ENCODE measurements at regions not wholly inside any gene's neighbourhood (a gene's known extent, or its start where the extent isn't known, plus 50 kb on each side); places are given as distances from the start of the nearest gene placed in this dataset.
"Not testable (repeated sequence)": the region's sequence is repeated elsewhere in the genome, so short reads cannot be mapped to it uniquely, and the experiment has no call there.

DNA sequence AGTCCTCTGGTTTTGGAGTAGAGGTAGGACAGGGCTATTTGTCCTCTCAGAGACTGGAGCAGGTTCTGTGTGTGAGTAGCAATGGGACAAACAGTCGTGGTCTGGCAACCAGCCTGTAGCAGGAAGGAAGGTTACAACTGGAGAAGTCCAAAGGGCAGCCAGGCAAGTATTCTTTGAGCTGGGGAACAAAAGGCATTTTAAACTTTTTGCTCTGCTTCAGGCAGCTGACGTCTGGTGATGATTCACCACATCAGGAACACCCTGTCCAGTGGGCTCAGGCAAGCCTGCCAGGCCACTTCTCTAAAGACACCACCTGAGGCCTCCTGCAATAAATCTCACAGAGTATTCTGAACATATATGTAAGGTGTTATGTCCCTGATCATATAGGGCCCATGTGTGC is 81.0 kb downstream of the PPIAL4C start:
- H3K27ac ChIP-seq (ENCODE audit: low read length); H3K27me3 ChIP-seq (ENCODE audit: control insufficient read depth, insufficient read depth, low read length); H3K9me3 ChIP-seq (ENCODE audit: control insufficient read depth, low read depth, low read length); H3K4me3 ChIP-seq (ENCODE audit: low read length); H3K4me1 ChIP-seq (ENCODE audit: control insufficient read depth, insufficient read depth, low read length); H3K36me3 ChIP-seq (ENCODE audit: control insufficient read depth, insufficient read depth, low read length): not testable (repeated sequence)
- no CpG with 5 or more reads among the region's 2 CpGs for WGBS (ENCODE audit: insufficient coverage, low lambda C conversion rate)
- peak; percentile 38 to 59 for DNase-seq

DNA sequence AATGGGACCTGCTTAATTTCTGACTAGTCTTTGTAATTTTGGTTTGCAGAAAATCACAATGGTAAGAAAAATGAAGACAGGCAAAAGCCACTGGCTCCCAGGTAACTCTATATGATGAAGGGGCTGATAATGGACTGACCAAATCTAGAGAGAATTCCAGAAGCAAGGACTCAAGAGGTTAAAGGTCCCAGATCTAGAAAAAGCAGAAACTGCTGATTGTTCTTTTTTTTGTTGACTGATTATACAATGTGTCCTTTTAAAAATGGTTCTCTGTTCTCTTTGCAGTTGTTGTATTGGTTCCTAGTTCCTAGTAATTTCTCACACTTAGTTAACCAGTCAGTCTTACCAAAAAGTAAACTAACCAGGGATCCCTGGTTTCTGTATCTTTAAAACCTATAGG is 81.4 kb downstream of the PPIAL4C start:
- not testable (repeated sequence) for H3K4me3 ChIP-seq (ENCODE audit: low read length); H3K4me1 ChIP-seq (ENCODE audit: control insufficient read depth, insufficient read depth, low read length); H3K27ac ChIP-seq (ENCODE audit: low read length); H3K27me3 ChIP-seq (ENCODE audit: control insufficient read depth, insufficient read depth, low read length); DNase-seq; H3K9me3 ChIP-seq (ENCODE audit: control insufficient read depth, low read depth, low read length); H3K36me3 ChIP-seq (ENCODE audit: control insufficient read depth, insufficient read depth, low read length)

DNA sequence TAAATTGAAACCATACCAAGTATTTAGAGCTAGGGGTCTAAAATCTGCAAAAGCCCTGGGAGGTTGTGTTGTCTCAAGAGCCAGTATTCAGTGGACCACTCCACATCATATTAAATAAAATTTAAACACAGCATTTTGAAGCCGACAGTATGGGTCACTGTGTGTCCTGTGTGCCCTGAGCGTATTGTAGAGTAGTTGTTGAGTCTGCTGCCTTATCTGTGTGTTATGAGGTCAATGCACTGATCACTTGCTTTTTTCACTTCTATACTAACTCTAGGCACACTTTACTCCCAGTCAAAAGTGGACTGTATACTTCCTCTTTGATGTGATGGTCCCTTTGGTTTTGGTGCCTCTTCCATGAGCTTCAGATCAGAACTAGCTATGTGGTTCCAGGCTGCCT is 81.9 kb downstream of the PPIAL4C start:
- no CpG with 5 or more reads among the region's 2 CpGs for WGBS (ENCODE audit: insufficient coverage, low lambda C conversion rate)
- not testable (repeated sequence) for H3K36me3 ChIP-seq (ENCODE audit: control insufficient read depth, insufficient read depth, low read length); H3K27ac ChIP-seq (ENCODE audit: low read length); H3K4me3 ChIP-seq (ENCODE audit: low read length); DNase-seq; H3K27me3 ChIP-seq (ENCODE audit: control insufficient read depth, insufficient read depth, low read length); H3K9me3 ChIP-seq (ENCODE audit: control insufficient read depth, low read depth, low read length); H3K4me1 ChIP-seq (ENCODE audit: control insufficient read depth, insufficient read depth, low read length)

DNA sequence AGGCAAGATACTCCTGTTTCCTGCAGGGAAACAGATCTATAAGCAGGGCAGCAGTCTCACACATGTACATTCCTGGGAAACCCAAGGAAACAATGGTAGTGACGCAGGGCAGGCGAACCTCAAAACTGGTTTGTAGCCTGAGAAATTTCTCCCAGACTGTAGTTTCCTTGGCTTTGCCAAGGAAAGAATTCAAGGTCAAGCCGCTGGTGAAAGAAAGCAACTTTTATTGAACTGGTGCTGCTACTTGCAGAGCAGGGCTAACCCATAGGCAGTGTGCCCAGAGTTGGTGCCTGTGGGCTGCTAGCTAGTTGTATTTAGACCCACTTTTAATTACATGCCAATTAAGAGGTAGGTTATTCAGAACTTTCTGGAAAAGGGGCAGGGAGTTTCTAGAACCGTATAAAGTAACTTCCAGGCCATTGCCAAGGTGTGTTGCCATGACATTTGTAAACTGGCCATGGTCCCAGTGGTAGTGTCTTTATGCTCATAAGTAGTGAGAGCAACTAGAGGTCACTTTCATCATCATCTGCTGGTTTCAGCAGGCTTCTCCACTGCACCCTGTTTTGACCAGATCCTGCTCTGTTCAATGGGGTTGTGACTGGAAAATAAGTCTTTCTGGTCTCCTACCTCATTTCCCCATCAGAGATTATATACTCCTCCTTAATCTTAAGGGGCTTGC is 89.7 kb downstream of the PPIAL4C start:
- not testable (repeated sequence) for H3K36me3 ChIP-seq (ENCODE audit: control insufficient read depth, insufficient read depth, low read length); DNase-seq; H3K4me1 ChIP-seq (ENCODE audit: control insufficient read depth, insufficient read depth, low read length); H3K9me3 ChIP-seq (ENCODE audit: control insufficient read depth, low read depth, low read length); H3K4me3 ChIP-seq (ENCODE audit: low read length); H3K27ac ChIP-seq (ENCODE audit: low read length); H3K27me3 ChIP-seq (ENCODE audit: control insufficient read depth, insufficient read depth, low read length)
- WGBS (ENCODE audit: insufficient coverage, low lambda C conversion rate) = no CpG with 5 or more reads among the region's 4 CpGs

DNA sequence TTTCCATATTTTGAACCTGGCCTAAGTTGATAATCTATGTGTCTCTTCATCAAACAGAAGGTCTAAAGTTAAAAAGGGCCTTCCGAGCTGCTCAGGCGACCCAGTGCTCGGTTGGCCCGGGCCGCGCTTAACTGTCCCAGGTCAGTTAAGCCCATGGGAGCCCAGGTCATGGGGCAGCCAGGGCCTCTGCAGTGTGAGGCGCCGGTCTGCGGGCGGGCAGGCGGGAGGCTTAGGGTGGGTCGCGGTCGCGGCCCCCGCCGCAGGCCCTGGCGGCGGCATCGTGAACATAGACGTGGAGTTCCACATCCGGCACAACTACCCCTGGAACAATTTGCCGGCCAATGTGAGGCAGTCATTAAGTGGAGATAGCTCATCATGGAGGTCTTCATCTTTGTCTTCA is 91.3 kb downstream of the PPIAL4C start:
- no CpG with 5 or more reads among the region's 23 CpGs for WGBS (ENCODE audit: insufficient coverage, low lambda C conversion rate)
- not testable (repeated sequence) for H3K9me3 ChIP-seq (ENCODE audit: control insufficient read depth, low read depth, low read length); H3K27me3 ChIP-seq (ENCODE audit: control insufficient read depth, insufficient read depth, low read length); H3K27ac ChIP-seq (ENCODE audit: low read length); H3K36me3 ChIP-seq (ENCODE audit: control insufficient read depth, insufficient read depth, low read length); H3K4me3 ChIP-seq (ENCODE audit: low read length); H3K4me1 ChIP-seq (ENCODE audit: control insufficient read depth, insufficient read depth, low read length); DNase-seq

DNA sequence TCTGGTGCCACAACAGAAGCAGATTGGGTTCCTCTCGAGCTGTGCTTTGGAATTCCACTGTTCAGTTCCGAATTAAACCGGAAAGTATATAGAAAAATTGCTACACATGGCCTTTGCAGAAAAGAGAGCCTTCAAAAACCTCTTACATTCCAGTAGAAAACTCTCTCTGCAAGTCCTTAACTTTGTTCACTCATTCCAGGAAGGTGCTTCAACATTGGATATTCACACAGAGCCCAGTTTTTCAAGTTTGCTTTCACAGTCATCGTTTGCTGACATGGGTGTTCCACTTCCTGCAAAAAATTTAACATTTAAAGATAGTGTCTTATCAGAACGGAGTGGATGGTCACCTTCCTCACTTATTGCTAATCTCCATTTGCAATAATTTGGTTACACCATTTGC is 93.7 kb downstream of the PPIAL4C start:
- not testable (repeated sequence) for H3K9me3 ChIP-seq (ENCODE audit: control insufficient read depth, low read depth, low read length); H3K27me3 ChIP-seq (ENCODE audit: control insufficient read depth, insufficient read depth, low read length); H3K4me3 ChIP-seq (ENCODE audit: low read length); H3K36me3 ChIP-seq (ENCODE audit: control insufficient read depth, insufficient read depth, low read length); H3K27ac ChIP-seq (ENCODE audit: low read length); DNase-seq; H3K4me1 ChIP-seq (ENCODE audit: control insufficient read depth, insufficient read depth, low read length)
- no CpG with 5 or more reads among the region's 5 CpGs for WGBS (ENCODE audit: insufficient coverage, low lambda C conversion rate)

DNA sequence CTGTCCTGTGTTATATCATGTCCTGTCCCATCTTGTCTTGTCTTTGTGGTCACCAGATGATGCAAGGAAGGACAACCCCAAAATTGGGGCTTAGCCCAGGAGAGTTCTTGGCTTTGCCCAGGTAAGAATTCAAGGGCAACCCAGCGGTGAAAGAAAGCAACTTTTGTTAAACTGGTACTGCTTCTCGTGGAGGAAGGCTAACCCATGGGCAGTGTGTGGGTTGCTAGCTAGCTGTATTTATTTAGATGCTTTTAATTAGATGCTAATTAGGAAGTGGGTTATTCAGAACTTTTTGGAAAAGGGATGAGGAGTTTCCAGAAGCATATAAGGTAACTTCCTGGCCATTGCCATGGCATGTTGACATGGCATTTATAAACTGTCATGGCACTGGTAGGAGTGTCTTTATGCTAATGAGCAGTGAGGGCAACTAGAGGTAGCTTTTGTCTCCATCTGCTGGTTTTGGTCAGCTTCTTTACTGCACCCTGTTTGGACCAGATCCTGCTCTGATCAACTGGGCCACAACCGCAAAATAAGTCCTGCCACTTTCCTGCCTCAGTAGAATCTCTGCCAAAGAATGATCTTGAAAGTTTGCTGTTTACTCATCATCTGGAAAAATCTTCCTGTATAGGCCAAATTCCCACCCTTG is 95.8 kb upstream of the FCGR1A start:
- not testable (repeated sequence) for H3K27me3 ChIP-seq (ENCODE audit: control insufficient read depth, insufficient read depth, low read length)

DNA sequence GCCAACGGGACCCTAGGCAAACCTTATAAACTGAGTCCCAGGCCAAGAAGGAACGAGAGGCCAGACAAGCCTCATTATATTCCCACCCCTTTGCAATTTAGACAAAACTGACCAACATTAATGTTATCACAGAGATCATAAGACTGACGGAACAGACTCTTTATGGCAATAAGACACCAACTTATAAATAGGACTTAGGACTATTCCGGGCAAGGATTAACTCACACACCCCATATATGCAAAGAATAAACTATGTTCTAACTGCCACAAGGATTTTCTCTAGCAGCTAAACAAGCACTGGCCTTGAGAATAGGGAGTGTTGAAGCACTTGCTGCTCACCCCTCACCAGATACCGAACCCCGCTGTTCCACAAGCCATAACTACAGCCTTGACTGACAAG is 91.1 kb upstream of the FCGR1A start:
- DNase-seq = peak in 1 of 2 donors; percentile 11
- H3K4me3 ChIP-seq (ENCODE audit: low read length); H3K9me3 ChIP-seq (ENCODE audit: control insufficient read depth, low read depth, low read length); H3K27me3 ChIP-seq (ENCODE audit: control insufficient read depth, insufficient read depth, low read length); H3K36me3 ChIP-seq (ENCODE audit: control insufficient read depth, insufficient read depth, low read length); H3K27ac ChIP-seq (ENCODE audit: low read length); H3K4me1 ChIP-seq (ENCODE audit: control insufficient read depth, insufficient read depth, low read length): not testable (repeated sequence)
- no CpG with 5 or more reads among the region's 6 CpGs for WGBS (ENCODE audit: insufficient coverage, low lambda C conversion rate)

More for the DNA sequence above, 95.8 kb upstream of the FCGR1A start:
- DNase-seq; H3K36me3 ChIP-seq (ENCODE audit: control insufficient read depth, insufficient read depth, low read length); H3K9me3 ChIP-seq (ENCODE audit: control insufficient read depth, low read depth, low read length); H3K4me3 ChIP-seq (ENCODE audit: low read length); H3K4me1 ChIP-seq (ENCODE audit: control insufficient read depth, insufficient read depth, low read length); H3K27ac ChIP-seq (ENCODE audit: low read length): not testable (repeated sequence)
- no CpG with 5 or more reads among the region's 3 CpGs for WGBS (ENCODE audit: insufficient coverage, low lambda C conversion rate)

DNA sequence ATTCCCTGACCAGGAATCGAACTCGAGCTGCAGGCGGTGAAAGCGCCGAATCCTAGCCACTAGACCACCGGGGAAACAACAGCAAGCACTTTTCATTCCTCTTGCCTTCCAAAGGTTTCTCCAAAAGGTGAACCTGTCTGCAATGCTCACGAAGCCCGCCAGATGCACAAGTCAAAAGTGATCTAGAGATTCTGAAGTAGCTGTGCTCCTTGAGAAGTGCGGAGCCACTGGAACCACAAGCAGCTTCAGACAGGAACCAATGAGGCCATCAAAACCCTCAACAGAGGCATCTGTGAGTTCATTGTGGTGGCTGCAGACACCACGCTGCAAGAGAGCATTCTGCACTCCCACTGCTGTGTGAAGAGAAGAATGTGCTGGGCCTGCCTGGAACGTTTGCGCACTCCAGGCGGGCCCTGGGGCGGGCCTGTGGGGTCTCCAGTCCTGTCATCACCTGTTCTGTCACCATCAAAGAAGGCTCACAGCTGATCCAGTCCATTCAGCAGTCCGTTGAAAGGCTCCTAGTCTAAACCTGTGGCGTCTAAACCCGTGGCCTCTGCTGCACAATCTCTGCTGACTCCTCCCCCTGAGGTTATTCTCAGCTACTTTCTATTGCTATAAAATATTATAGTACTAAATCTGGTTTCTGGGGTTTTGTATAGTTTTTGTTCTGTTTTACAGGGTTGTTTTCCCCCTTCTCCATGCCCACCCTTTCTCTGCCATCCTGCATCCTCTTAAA is 89.5 kb upstream of the FCGR1A start:
- not testable (repeated sequence) for H3K9me3 ChIP-seq (ENCODE audit: control insufficient read depth, low read depth, low read length); H3K4me3 ChIP-seq (ENCODE audit: low read length); H3K36me3 ChIP-seq (ENCODE audit: control insufficient read depth, insufficient read depth, low read length); H3K27me3 ChIP-seq (ENCODE audit: control insufficient read depth, insufficient read depth, low read length); H3K4me1 ChIP-seq (ENCODE audit: control insufficient read depth, insufficient read depth, low read length); H3K27ac ChIP-seq (ENCODE audit: low read length); DNase-seq
- WGBS (ENCODE audit: insufficient coverage, low lambda C conversion rate) = no CpG with 5 or more reads among the region's 17 CpGs

DNA sequence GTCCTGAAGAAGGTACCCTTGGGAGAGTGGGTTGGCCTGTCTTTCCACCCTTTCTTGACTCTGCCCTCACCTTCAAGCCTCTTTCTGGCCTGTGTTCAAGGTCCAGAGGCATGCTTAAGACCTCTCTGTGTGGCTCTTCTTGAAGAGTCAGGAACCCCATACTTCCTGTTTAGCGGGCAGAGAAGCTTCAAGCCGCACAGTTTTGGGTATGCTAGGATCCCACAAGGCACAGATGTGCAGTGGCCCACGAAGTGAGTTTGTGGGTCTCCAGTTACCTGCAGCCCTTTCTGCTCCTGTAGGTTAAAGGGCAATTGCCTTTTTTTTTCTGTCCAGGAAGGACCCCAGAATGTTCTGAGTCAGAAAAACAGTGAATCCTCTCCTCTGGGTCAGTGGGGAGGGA is 87.4 kb upstream of the FCGR1A start:
- WGBS (ENCODE audit: insufficient coverage, low lambda C conversion rate) = no CpG with 5 or more reads among the region's 3 CpGs

DNA sequence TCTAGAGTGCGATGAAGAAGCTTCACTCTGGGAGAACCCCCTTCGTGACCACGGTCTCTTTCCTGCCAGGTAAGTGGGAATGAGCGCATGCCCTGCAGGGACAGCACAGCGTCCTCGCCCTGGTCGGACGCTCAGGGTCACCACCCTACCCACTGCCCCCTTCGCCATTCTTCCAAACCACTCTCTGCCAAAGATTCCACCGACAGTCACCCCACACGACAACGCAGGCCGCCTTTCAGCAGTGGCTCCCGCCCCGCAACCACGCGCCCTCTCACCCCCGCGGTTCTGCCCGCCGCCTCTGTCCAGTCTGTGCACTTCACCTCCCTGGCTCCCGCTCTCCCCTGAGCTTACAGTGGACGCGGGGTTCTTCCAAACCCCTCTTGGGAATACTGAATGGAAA is 82.3 kb upstream of the FCGR1A start:
- not testable (repeated sequence) for H3K4me1 ChIP-seq (ENCODE audit: control insufficient read depth, insufficient read depth, low read length); H3K27me3 ChIP-seq (ENCODE audit: control insufficient read depth, insufficient read depth, low read length); H3K4me3 ChIP-seq (ENCODE audit: low read length); H3K27ac ChIP-seq (ENCODE audit: low read length); DNase-seq; H3K36me3 ChIP-seq (ENCODE audit: control insufficient read depth, insufficient read depth, low read length); H3K9me3 ChIP-seq (ENCODE audit: control insufficient read depth, low read depth, low read length)
- WGBS (ENCODE audit: insufficient coverage, low lambda C conversion rate) = no CpG with 5 or more reads among the region's 24 CpGs

More for the DNA sequence above, 87.4 kb upstream of the FCGR1A start:
- not testable (repeated sequence) for H3K4me1 ChIP-seq (ENCODE audit: control insufficient read depth, insufficient read depth, low read length); DNase-seq; H3K36me3 ChIP-seq (ENCODE audit: control insufficient read depth, insufficient read depth, low read length); H3K9me3 ChIP-seq (ENCODE audit: control insufficient read depth, low read depth, low read length); H3K4me3 ChIP-seq (ENCODE audit: low read length); H3K27me3 ChIP-seq (ENCODE audit: control insufficient read depth, insufficient read depth, low read length); H3K27ac ChIP-seq (ENCODE audit: low read length)
